ENCODE measurements at regions not wholly inside any gene's neighbourhood (a gene's known extent, or its start where the extent isn't known, plus 50 kb on each side); places are given as distances from the start of the nearest gene placed in this dataset.

DNA sequence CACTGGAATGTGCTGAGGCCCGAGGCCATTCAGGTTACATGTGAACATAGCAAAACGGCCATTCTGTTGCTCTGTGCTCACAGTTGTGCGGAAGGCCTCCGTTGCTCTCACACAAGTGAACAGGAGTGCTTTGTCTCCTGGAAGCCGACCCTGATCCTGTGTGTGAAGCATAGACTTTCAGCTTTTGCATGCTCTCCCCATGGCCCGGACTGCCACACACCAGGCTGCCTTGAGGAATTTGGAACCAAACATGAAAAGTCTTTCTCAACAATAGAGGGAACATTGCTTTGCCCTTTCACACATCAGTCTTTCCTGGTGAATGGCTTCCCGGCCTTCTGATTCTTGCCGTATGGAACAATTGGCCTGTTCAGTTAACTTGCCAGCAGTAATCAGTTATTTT is 154.8 kb upstream of the LRIG1 start:
- TF ChIP-seq, protein P1, sequence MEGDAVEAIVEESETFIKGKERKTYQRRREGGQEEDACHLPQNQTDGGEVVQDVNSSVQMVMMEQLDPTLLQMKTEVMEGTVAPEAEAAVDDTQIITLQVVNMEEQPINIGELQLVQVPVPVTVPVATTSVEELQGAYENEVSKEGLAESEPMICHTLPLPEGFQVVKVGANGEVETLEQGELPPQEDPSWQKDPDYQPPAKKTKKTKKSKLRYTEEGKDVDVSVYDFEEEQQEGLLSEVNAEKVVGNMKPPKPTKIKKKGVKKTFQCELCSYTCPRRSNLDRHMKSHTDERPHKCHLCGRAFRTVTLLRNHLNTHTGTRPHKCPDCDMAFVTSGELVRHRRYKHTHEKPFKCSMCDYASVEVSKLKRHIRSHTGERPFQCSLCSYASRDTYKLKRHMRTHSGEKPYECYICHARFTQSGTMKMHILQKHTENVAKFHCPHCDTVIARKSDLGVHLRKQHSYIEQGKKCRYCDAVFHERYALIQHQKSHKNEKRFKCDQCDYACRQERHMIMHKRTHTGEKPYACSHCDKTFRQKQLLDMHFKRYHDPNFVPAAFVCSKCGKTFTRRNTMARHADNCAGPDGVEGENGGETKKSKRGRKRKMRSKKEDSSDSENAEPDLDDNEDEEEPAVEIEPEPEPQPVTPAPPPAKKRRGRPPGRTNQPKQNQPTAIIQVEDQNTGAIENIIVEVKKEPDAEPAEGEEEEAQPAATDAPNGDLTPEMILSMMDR (conservative IDR thresholded peaks at IDR 0.05): no peak
- no peak for TF ChIP-seq EZH2 (IDR thresholded peaks at IDR 0.05; ENCODE audit: low read depth)
- no peaks in the 10 kb centered on the region for H3K27me3 ChIP-seq (ENCODE audit: insufficient read depth, low read depth)
- CTCF ChIA-PET: no interaction called here
- H3K4me2 ChIP-seq: no peak overlapping the region
- no peaks in the 10 kb centered on the region for H3F3A ChIP-seq (ENCODE audit: insufficient read depth, low read depth)
- no peaks in the 10 kb centered on the region for H3K9me2 ChIP-seq (ENCODE audit: insufficient read depth)
- intact Hi-C loops (cut with micrococcal nuclease; ENCODE audit: unreplicated experiment): no loop called here
- no peaks in the 10 kb centered on the region for H3K36me3 ChIP-seq (ENCODE audit: low read depth)
- H3K9me3 ChIP-seq (ENCODE audit: insufficient read depth, low read depth): no peaks in the 10 kb centered on the region
- BruUV-seq (replicated peaks): no TSS peak
- H3K27ac ChIP-seq: no peak overlapping the region
- no peaks in the 10 kb centered on the region for H3K79me2 ChIP-seq (ENCODE audit: low read depth)
- no peak overlapping the region for H2AFZ ChIP-seq
- no peaks in the 10 kb centered on the region for H3K4me1 ChIP-seq (replicated peaks; ENCODE audit: insufficient read depth)
- POLR2A ChIA-PET (ENCODE audit: unreplicated experiment): no interaction called here
- no peak overlapping the region for H3K4me3 ChIP-seq
- H4K20me1 ChIP-seq (ENCODE audit: insufficient read depth): no peaks in the 10 kb centered on the region
- DNase-seq: no peak

DNA sequence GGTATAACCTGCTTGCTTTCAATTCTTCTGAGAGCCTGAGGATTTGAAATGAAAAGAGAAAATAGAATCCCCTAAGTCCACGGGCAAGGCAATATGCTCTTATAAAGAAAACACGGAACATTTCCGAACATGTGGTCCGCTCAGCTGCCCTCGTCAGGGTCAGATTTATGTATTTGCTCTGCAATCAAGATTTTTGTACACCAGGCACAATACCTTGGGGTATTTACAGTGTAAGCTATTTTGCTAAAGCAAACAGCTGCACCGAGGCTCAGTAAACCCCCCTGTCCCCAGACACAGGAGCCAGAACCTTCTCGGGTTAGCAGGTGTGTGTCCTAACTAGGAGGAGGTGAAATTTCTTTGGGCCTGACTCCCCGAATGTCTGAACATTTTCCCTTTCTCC is 155.8 kb upstream of the LRIG1 start:
- no TSS peak for BruUV-seq (replicated peaks)
- H3K9me2 ChIP-seq (ENCODE audit: insufficient read depth): no peaks in the 10 kb centered on the region
- no peaks in the 10 kb centered on the region for H3K27me3 ChIP-seq (ENCODE audit: insufficient read depth, low read depth)
- POLR2A ChIA-PET (ENCODE audit: unreplicated experiment): no interaction called here
- H3K79me2 ChIP-seq (ENCODE audit: low read depth): no peaks in the 10 kb centered on the region
- H3K27ac ChIP-seq: no peak overlapping the region
- H3F3A ChIP-seq (ENCODE audit: insufficient read depth, low read depth): no peaks in the 10 kb centered on the region
- no peak overlapping the region for H3K4me2 ChIP-seq
- TF ChIP-seq, protein P1 (conservative IDR thresholded peaks at IDR 0.05): no peak
- TF ChIP-seq EZH2 (IDR thresholded peaks at IDR 0.05; ENCODE audit: low read depth): no peak
- H4K20me1 ChIP-seq (ENCODE audit: insufficient read depth): no peaks in the 10 kb centered on the region
- intact Hi-C loops (cut with micrococcal nuclease; ENCODE audit: unreplicated experiment): no loop called here
- no peaks in the 10 kb centered on the region for H3K9me3 ChIP-seq (ENCODE audit: insufficient read depth, low read depth)
- no peak overlapping the region for H3K4me3 ChIP-seq
- DNase-seq: no peak
- H2AFZ ChIP-seq: no peak overlapping the region
- H3K36me3 ChIP-seq (ENCODE audit: low read depth): no peaks in the 10 kb centered on the region
- no peaks in the 10 kb centered on the region for H3K4me1 ChIP-seq (replicated peaks; ENCODE audit: insufficient read depth)
- CTCF ChIA-PET: no interaction called here

DNA sequence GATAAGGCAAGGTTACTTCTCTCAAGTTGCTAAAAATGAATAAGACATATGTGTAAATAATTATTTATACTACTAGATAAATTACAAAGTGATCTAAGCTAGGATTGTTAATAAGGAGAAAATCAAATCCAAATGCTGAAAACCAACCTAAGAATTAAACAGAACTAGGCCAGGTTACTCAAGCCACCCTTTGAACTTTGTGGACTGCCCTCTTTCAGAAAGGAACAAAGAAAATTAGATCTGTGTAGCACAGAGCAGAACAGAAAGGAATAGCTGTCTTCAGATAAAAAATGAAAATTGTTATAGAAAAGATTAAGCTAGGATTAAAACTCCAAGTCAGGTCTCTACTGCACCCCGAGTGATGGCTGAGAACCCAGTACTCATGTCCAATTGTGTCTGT is 158.2 kb upstream of the LRIG1 start:
- Histone ChIP-seq H2AFZ (no peak overlapping the region), H3K27me3 (ENCODE audit: insufficient read depth, low read depth) (no peaks in the 10 kb centered on the region), H3K4me2 (no peak overlapping the region), H3K27ac (no peak overlapping the region), H3K4me3 (no peak overlapping the region), H4K20me1 (ENCODE audit: insufficient read depth) (no peaks in the 10 kb centered on the region), H3K36me3 (ENCODE audit: low read depth) (no peaks in the 10 kb centered on the region), H3K79me2 (ENCODE audit: low read depth) (no peaks in the 10 kb centered on the region), H3K4me1 (replicated peaks; ENCODE audit: insufficient read depth) (no peaks in the 10 kb centered on the region), H3K9me3 (ENCODE audit: insufficient read depth, low read depth) (no peaks in the 10 kb centered on the region), H3K9me2 (ENCODE audit: insufficient read depth) (no peaks in the 10 kb centered on the region), H3F3A (ENCODE audit: insufficient read depth, low read depth) (no peaks in the 10 kb centered on the region)
- DNase-seq: no peak
- ChIA-PET CTCF (no interaction called here), POLR2A (ENCODE audit: unreplicated experiment) (no interaction called here)
- TF ChIP-seq EZH2 (IDR thresholded peaks at IDR 0.05; ENCODE audit: low read depth): no peak
- TF ChIP-seq, protein P1 (conservative IDR thresholded peaks at IDR 0.05): no peak
- BruUV-seq (replicated peaks): no TSS peak
- intact Hi-C loops (cut with micrococcal nuclease; ENCODE audit: unreplicated experiment): no loop called here
